Heart right ventricle (tissue), 16 donors: ENCODE measurements at regions not wholly inside any gene's neighbourhood (a gene's known extent, or its start where the extent isn't known, plus 50 kb on each side); places are given as distances from the start of the nearest gene placed in this dataset.

Experiments
- ATAC-seq, 8 donors: fragments of 200-7000 bp; cut with Tn5 transposase; one replicate each; pipeline ENCODE4 v1.9.1; 2020; ENCODE audit warnings: mild to moderate bottlenecking in 8 of 8, moderate library complexity in 8 of 8, moderate number of reproducible peaks in 1 of 8
- DNase-seq, 2 donors: peaks; one replicate each; pipeline ENCODE4 v3.0.0-alpha.2; 2020
- H3K27ac ChIP-seq, 10 donors: fragments of 200-600 bp; sonication (generic) in 2 of 10; one replicate each; pipeline versions ENCODE4 v1.5.0 to v1.8.0; 2020 to 2022; ENCODE audit warnings: mild to moderate bottlenecking in 3 of 10
- H3K27me3 ChIP-seq, 7 donors: fragments of 200-600 bp; one replicate each; pipeline ENCODE4 v1.8.0; 2021 to 2022; ENCODE audit warnings: mild to moderate bottlenecking in 2 of 7
- H3K36me3 ChIP-seq, 9 donors: fragments of 200-600 bp; sonication (generic) in 1 of 9; one replicate each; pipeline versions ENCODE4 v1.5.0 to v1.8.0; 2020 to 2022; ENCODE audit warnings: mild to moderate bottlenecking in 2 of 9
- H3K4me1 ChIP-seq, 9 donors: fragments of 200-600 bp; sonication (generic) in 1 of 9; one replicate each; pipeline versions ENCODE4 v1.5.0 to v1.8.0; 2020 to 2022; ENCODE audit warnings: mild to moderate bottlenecking in 4 of 9
- H3K4me3 ChIP-seq, 10 donors: fragments of 200-600 bp; sonication (generic) in 2 of 10; one replicate each; pipeline versions ENCODE4 v1.5.0 to v1.8.0; 2020 to 2022; ENCODE audit warnings: mild to moderate bottlenecking in 7 of 10, moderate library complexity in 2 of 10
- H3K9me3 ChIP-seq, 11 donors: fragments of 200-600 bp in 10 of 11; sonication (generic) in 2 of 11; one replicate each; pipeline versions ENCODE4 v1.5.0 to v1.8.0; 2013 to 2022; ENCODE audit warnings: mild to moderate bottlenecking in 2 of 11, control low read depth in 1 of 11, moderate library complexity in 1 of 11
- CTCF ChIP-seq, 9 donors: fragments of 200-600 bp; sonication (generic) in 2 of 9; IDR thresholded peaks; one replicate each; pipeline versions ENCODE4 v1.5.0 to v1.8.0; 2021 to 2022; ENCODE audit warnings: antibody characterized with exemption in 9 of 9, mild to moderate bottlenecking in 5 of 9, moderate library complexity in 1 of 9
- WGBS, 2 donors: extraction: QIAGEN DNeasy Blood & Tissue Kit; methylation state at CpG; one replicate each; pipeline ENCODE4 v1.1.7; 2013; ENCODE audit warnings: inconsistent platforms in 1 of 2; 5-methylcytosine and 5-hydroxymethylcytosine counted together
- intact Hi-C, 10 donors: fragments of 100-400 bp; cut with DNase I; formaldehyde crosslinking; loops; one replicate each; pipeline versions ENCODE4 v1.11.1 to v1.14.2; 2022
- donor health status: Arrhythmogenic right ventricular cardiomyopathy.
- donor health status: ischemic (EF 13 %, LVEDD 7.1; RV severe dilation, severe dysfunction).
- donor health status: healthy with polysubstance abuse.
- donor health status: DM: no; HTN: yes; CAD: no.
- donor health status: DM: no; HTN: no; CAD: no.
- donor health status: ischemic (EF 25% LVEDD 6.9; RV normal size, moderate dysfunction).
- donor health status: ischemic (EF 25% LVEDD 5.7; RV mildly dilated, moderate dysfunction).
- donor health status: healthy.
- donor health status: DM: yes; HTN: yes; CAD: no.
- donor health status: Ischemic cardiomyopathy.
- donor health status: ischemic (EF 35%, LVEDD 5.7; RV mildly dilated, moderate dysfunction).
- donor health status: nonischemic (EF 11% LVEDD 7.7; RV severe dilation, severe dysfunction).
- donor health status: DM: yes; HTN: yes; CAD: no.
- donor health status: PGD.
- donor health status: ischemic (EF 29% LVEDD 5.4; RV normal size, mild dysfunction).
- donor health status: nonischemic (EF 23%, LVEDD 6.1; RV moderate dilation, normal function).

GRCh38 chr5:52441768-52442167 lies 345.9 kb upstream of the ITGA1 start:
- no peak overlapping the region for H3K4me3 ChIP-seq
- H3K27me3 ChIP-seq: no peaks in the 10 kb centered on the region
- ATAC-seq (no peak), DNase-seq (no peak)
- peaks cover 0 to 17% (median 0%) of the 10 kb centered on the region in 11 donors for H3K9me3 ChIP-seq
- no peak for TF ChIP-seq CTCF (IDR thresholded peaks at IDR 0.05)
- intact Hi-C loops: no loop called here
- no peaks in the 10 kb centered on the region for H3K4me1 ChIP-seq
- H3K27ac ChIP-seq: no peak overlapping the region
- H3K36me3 ChIP-seq: no peaks in the 10 kb centered on the region
- 93 to 97% methylated on average over 1 of the region's 1 CpG for WGBS, 2 donors

GRCh38 chr5:52443187-52443586 lies 344.5 kb upstream of the ITGA1 start:
- Histone ChIP-seq H3K9me3 (peaks cover 0 to 17% (median 0%) of the 10 kb centered on the region in 11 donors), H3K4me3 (no peak overlapping the region), H3K27me3 (no peaks in the 10 kb centered on the region), H3K4me1 (no peaks in the 10 kb centered on the region), H3K36me3 (no peaks in the 10 kb centered on the region), H3K27ac (no peak overlapping the region)
- intact Hi-C loops: no loop called here
- no peak for TF ChIP-seq CTCF (IDR thresholded peaks at IDR 0.05)
- WGBS, 2 donors: 87 to 92% methylated on average over 3 of the region's 3 CpGs
- ATAC-seq: no peak
- DNase-seq: no peak

- ATAC-seq: no peak
- 71 to 72% methylated on average over 2 of the region's 2 CpGs for WGBS, 2 donors
- H3K4me1 ChIP-seq: no peaks in the 10 kb centered on the region
Measured at GRCh38 chr5:52448111-52448510, 339.6 kb upstream of the ITGA1 start.

GRCh38 chr5:52449516-52449915 lies 338.2 kb upstream of the ITGA1 start:
- intact Hi-C loops: no loop called here
- no peaks in the 10 kb centered on the region for H3K27me3 ChIP-seq
- no peaks in the 10 kb centered on the region for H3K36me3 ChIP-seq
- H3K9me3 ChIP-seq: no peaks in the 10 kb centered on the region
- ATAC-seq: no peak
- H3K4me1 ChIP-seq: no peaks in the 10 kb centered on the region
- DNase-seq: no peak
- 29 to 30% methylated on average over 3 of the region's 3 CpGs for WGBS, 2 donors
- H3K27ac ChIP-seq: no peak overlapping the region
- no peak for TF ChIP-seq CTCF (IDR thresholded peaks at IDR 0.05)
- no peak overlapping the region for H3K4me3 ChIP-seq

More at GRCh38 chr5:52448111-52448510, 339.6 kb upstream of the ITGA1 start:
- Histone ChIP-seq H3K4me3 (no peak overlapping the region), H3K27me3 (no peaks in the 10 kb centered on the region), H3K9me3 (no peaks in the 10 kb centered on the region), H3K36me3 (no peaks in the 10 kb centered on the region), H3K27ac (no peak overlapping the region)
- intact Hi-C loops: no loop called here
- no peak for DNase-seq
- TF ChIP-seq CTCF (IDR thresholded peaks at IDR 0.05): no peak
